ENCODE measurements at regions not wholly inside any gene's neighbourhood (a gene's known extent, or its start where the extent isn't known, plus 50 kb on each side); places are given as distances from the start of the nearest gene placed in this dataset.

DNA sequence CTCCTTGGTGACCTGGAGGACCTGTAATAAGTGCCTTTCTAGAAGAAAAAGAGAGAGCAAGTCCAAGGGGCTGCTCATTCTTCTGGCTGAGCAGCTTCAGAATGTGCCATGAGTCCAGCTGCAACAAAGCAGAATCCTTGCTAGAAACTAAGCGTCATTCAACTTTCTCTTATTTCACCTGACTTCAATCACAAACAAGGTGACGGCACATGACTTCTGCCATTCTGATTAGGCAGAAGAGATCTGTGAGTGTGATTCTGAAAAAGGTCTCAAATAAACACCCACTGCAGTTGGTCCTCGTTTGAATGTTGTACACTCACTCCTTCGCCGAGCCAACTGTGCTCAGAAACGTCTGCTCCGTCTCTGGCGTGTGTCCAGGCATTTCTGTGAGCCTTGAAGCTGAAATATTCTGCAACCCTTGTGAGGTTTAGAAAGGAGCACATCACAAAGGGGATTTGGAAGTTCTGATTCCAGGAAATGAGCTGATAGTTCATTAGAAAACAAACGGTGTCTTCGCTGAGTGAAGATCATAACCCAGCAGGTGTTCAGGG, 623.8 kb upstream of the KIRREL3 start:
- no peak for TF ChIP-seq CTCF (IDR thresholded peaks at IDR 0.05)
- intact Hi-C loops (cut with DNase I): no loop called here
- Histone ChIP-seq H3K36me3 (no peaks in the 10 kb centered on the region), H3K4me3 (no peak overlapping the region), H3K9me3 (no peaks in the 10 kb centered on the region), H3K27ac (no peak overlapping the region), H3K27me3 (no peaks in the 10 kb centered on the region), H3K4me1 (no peaks in the 10 kb centered on the region)
- DNase-seq (no peak), ATAC-seq (no peak)

DNA sequence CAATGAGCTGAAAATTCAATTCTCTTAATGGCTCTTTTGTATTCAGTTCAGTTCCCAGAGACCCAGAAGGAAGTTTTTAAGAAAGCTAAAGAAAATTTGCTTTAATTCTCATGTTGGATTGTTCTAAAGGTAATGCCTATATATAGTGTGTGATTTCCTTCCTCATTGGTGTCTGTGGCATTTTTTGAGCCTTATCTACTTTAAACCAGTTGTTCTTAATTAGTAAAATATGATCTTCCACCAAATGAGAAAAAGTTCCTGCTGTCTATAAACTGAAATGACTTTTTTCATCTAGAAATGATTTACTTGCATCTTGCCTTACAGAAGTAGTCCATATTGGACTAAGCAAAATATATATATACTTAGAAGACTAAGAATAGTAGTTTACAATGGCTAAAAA, 622.1 kb upstream of the KIRREL3 start:
- Histone ChIP-seq H3K9me3 (no peaks in the 10 kb centered on the region), H3K27ac (no peak overlapping the region), H3K36me3 (no peaks in the 10 kb centered on the region), H3K27me3 (no peaks in the 10 kb centered on the region), H3K4me3 (no peak overlapping the region), H3K4me1 (no peaks in the 10 kb centered on the region)
- DNase-seq (no peak), ATAC-seq (no peak)
- TF ChIP-seq CTCF (IDR thresholded peaks at IDR 0.05): no peak
- intact Hi-C loops (cut with DNase I): no loop called here

DNA sequence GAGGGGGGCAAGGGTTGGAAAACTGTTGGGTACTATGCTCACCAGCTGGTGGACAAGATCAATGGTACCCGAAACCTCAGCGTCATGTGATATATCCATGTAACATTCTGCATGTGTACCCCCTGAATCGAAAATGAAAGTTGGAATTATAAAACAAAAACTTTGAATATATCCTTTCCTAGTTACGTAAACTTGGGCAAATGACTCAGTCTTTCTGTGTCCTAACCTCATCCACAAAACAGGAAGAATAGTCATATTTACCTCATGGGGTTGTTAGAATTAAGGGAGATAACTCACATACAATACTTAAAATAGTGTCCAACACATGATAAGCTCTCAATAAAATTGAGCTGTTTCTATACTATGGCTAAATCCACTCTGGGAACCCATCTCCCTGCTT, 620.1 kb upstream of the KIRREL3 start:
- DNase-seq: no peak
- no peak for ATAC-seq
- no peak for TF ChIP-seq CTCF (IDR thresholded peaks at IDR 0.05)
- Histone ChIP-seq H3K4me3 (no peak overlapping the region), H3K4me1 (no peaks in the 10 kb centered on the region), H3K27ac (no peak overlapping the region), H3K9me3 (no peaks in the 10 kb centered on the region), H3K27me3 (no peaks in the 10 kb centered on the region), H3K36me3 (no peaks in the 10 kb centered on the region)
- intact Hi-C loops (cut with DNase I): no loop called here

DNA sequence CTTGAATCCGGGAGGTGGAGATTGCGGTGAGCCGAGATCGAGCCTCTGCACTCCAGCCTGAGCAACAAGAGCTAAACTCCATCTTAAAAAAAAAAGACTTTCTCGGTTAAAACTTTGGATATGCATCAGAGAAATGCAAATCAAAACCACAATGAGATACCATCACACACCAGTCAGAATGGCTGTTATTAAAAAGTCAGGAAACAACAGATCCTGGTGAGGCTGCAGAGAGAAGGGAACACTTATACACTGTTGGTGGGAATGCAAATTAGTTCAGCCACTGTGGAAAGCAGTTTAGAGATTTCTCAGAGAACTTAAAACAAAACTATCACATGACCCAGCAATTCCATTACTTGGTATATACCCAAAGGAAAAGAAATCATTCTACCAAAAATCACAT, 619.4 kb upstream of the KIRREL3 start:
- Histone ChIP-seq H3K4me3 (no peak overlapping the region), H3K4me1 (no peaks in the 10 kb centered on the region), H3K36me3 (no peaks in the 10 kb centered on the region), H3K27me3 (no peaks in the 10 kb centered on the region), H3K27ac (no peak overlapping the region), H3K9me3 (no peaks in the 10 kb centered on the region)
- no peak for ATAC-seq
- DNase-seq: no peak
- intact Hi-C loops (cut with DNase I): no loop called here
- no peak for TF ChIP-seq CTCF (IDR thresholded peaks at IDR 0.05)

DNA sequence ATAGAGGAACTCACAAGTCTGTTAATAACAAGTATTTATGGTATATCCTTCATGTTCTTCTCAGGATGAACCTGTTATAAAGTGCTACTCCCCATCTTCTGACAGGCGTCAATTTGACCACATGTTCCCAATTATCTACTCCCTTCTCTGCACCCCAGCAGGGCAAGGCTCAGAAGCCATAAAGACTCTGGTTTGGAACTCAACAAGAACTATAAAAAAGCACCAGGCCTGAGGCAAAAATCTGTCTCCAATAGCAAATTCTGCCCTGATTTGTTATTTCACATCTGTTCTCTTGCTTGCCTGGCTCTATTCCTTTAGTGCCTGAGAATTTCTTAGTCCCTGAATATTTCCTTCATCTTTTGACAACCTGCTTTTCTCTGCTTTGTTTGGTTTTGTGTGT, 618.2 kb upstream of the KIRREL3 start:
- Histone ChIP-seq H3K27ac (no peak overlapping the region), H3K4me1 (no peaks in the 10 kb centered on the region), H3K36me3 (no peaks in the 10 kb centered on the region), H3K27me3 (no peaks in the 10 kb centered on the region), H3K9me3 (no peaks in the 10 kb centered on the region), H3K4me3 (no peak overlapping the region)
- no peak for DNase-seq
- intact Hi-C loops (cut with DNase I): no loop called here
- ATAC-seq: no peak
- TF ChIP-seq CTCF (IDR thresholded peaks at IDR 0.05): no peak

GRCh38 chr11:127616158-127616557, 615.6 kb upstream of the KIRREL3 start:
- no peaks in the 10 kb centered on the region for H3K4me1 ChIP-seq
- no peaks in the 10 kb centered on the region for H3K36me3 ChIP-seq
- H3K27ac ChIP-seq: no peak overlapping the region
- H3K4me3 ChIP-seq: no peak overlapping the region
- no peak for ATAC-seq
- DNase-seq: no peak
- intact Hi-C loops (cut with DNase I): no loop called here
- H3K27me3 ChIP-seq: no peaks in the 10 kb centered on the region
- no peak for TF ChIP-seq CTCF (IDR thresholded peaks at IDR 0.05)
- H3K9me3 ChIP-seq: no peaks in the 10 kb centered on the region
